HG03442 (cell line): ENCODE measurements at regions not wholly inside any gene's neighbourhood (a gene's known extent, or its start where the extent isn't known, plus 50 kb on each side); places are given as distances from the start of the nearest gene placed in this dataset.

Experiments used
- ATAC-seq: cut with Tn5 transposase; IDR thresholded peaks from one replicate; pipeline ENCODE4 v1.9.1; 2021; ENCODE audit warnings: mild to moderate bottlenecking, moderate library complexity; ENCODE audit not compliant: unreplicated experiment

DNA sequence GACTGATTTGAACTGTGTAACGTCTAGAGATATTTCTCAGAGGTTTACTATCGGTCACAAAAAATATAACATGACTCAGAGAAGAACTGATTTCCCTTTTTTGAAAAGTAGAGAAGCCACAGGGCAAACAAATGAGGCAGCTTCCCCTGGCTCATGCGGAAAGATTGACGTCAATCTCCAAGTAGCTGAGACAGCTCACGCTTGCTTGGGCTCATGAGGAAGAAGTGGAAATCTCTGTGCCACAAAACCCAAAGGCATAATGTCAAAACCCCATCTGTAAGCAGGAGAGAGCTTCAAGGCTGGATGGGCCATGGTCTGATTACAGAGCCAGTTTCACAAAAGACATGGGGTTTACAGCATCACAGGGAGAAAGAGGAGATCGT is 188.1 kb downstream of the ARL4C start:
- ATAC-seq, result peak; percentile 83

DNA sequence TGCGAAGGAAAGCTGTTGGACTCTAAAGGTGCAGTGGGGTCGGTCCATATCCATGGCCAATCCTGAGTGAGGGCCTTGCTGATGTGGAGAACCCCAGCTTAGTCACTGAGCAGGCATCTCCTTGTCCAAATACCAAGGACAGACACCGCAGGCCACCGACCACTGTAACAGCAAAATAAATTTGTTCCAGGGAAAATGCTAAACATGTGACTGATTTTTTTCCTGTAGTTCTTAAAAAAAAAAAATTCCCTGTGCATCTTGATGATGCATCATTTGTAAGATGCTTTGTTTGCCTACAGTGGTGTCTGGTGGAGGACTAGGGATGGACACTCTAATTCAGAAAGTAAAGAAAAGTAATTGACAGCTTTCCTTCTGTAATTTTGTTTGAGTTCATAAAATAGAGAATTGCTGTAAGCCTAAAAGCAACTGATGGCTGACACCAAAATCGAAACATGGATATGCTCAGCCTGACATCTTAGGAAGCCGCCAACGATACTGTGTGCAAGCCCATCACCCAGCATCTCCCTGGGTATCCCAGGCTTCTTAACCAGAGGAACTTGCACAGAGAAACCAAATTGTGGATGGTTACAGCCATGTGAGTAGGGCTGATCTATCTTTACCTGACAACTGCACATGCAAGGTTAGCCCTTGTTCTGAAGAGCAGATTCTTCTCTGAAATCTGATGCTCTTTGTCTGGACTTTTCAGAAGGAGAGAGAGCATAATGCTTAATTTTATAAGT is 188.6 kb downstream of the ARL4C start:
- ATAC-seq, result no peak

DNA sequence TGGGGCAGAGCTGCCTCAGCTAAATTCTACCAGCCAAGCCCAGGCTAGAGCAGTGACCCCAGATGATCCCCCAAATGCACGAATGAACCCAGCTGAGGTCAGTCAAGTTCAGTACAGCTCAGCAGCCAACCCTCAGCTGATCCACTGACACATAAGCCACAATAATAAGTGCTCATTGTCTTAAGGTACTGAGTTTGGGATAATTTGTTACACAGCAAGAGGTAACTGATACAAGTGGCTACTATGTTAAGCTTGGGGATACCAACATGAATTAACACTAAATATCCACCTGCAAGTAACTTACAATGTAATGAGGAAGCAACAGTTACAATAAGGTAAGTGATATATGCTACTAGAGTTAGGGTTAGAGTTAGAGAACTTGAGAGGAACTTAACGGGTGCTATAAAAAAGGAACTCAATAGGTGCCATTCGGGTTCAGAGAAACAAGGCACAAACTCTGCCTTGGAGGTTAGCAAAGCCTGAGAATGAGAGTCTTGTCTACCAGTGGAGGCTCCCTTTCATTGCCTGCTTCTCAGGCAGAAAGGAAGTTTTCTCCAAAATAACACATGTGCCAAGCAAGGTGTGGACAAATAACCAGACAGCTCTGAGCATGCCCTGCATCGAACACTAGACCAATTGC is 189.4 kb downstream of the ARL4C start:
- ATAC-seq, result no peak

DNA sequence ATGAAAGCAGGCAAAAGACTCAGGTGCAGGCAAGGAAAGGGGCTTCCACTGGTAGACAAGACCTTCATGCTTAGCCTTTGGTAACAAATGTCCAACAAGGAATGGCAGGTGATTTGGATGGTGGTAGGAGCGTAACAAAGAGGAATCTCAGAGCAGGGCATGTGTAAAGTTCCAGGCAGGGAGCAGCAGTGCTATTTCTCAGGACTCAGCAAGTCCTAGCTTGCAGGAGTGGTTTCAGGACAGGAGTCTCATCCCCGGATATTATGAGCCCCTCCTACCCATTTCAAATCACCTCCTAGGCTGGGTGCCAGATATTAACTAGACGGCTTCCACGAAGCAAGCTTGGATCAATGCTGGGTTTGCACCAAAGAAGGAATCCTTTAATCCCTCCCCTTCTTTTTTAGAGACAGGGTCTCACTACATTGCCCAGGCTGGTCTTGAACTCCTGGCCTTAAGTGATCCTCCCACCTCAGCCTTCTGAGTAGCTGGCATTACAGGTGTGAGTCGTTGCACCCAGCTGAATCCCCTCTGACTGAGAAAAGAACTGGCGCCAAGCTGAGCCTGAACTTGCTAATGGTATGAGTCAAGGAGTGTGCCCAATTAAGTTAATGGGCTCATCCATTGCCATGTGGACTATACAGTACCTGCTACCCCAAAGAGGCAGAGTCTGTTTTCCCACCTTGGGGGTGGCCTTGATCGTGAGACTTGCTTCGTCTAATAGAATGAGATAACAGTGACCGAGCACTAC is 190.3 kb downstream of the ARL4C start:
- ATAC-seq, result no peak

DNA sequence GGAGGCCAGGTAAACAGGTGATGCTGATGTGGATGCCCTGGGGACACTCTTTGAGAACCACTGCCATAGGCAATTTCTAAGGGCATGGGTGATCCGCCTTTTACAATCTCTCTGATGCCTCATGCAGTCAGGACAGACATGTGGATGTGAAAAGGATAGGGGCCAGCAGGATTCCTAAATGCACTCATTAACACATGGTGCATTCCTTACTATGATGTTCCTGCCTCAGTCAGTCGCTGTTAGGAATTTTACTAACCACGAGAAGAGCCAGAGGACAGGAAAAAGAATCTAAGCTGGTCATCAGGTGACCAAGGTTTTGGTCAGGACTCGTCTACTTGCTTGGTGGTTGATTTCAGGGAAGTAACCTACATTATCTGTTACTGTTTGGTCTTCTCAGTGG is 191.0 kb downstream of the ARL4C start:
- no peak for ATAC-seq

DNA sequence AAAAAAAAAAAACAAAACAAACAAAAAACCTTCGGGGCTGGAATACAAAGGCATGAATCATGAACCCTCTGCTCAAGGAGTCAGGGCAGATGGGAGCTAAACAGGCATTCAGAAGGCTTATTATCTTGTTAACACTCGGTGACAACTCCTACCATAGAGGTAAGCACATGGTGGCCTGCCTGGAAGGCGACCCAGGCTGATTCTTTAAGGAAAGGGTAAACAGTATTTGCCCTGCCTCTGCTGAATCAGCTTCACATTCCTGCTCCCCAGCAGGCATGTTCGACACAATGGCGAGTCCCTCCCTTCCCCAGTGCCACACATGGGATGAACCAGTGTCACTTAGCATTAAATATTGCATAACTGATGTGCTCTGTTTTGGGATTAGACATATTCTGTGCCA is 191.9 kb downstream of the ARL4C start:
- no peak for ATAC-seq

DNA sequence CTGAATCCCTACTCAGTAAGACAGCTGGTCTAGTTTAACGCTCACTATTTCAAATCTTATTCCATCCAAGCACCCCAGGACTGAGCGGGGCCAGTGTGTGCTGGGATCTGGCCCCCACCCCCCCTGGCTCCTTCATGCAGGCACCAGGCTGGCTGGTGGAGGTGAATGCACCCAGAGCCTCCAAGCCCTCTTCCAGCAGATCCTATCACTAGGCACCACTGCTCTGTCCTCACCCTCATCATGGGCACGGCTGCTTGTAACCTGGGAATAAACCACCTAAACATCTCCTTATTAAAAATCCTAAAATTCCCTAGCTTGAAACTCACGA is 194.3 kb downstream of the ARL4C start:
- no peak for ATAC-seq

DNA sequence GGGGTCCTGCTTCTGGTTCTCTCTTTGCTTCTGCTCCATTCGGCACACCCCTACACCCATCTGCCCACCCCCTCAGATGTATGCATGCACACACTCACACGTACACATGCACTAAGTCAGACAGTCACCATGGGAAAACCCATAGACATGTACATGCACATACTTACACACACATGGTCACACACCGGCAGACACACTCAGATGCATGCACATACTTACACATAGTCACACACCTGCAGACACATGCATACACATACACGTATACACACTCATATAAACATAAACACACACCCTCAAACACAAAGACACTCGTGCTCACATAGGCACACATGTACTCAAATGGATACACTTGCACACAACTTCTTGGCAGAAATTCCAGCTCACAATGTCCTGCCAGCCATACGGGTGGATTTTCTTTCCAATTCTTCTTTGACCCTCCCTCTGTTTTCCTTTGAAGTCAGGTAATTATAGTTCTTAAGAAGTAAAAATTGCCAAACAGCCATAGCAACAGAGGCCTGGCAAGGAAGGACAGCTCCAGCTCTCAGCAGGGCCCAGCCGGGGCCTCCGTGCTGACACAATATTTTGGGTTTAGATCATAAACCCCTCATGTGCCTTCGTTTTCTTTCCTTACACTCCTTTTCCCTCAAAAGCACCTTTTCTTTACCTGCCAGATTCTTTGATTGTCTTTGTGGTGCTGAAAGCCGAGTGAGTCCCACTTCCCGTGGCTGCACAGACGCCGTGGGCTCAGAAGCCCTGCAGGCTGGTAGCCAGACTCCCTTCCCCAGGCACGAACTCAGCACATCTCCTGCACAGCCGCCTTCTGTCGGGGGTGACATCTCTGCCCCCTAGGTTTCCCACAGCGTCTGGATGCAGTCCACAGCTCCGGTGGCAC is 195.7 kb downstream of the ARL4C start:
- no peak for ATAC-seq

DNA sequence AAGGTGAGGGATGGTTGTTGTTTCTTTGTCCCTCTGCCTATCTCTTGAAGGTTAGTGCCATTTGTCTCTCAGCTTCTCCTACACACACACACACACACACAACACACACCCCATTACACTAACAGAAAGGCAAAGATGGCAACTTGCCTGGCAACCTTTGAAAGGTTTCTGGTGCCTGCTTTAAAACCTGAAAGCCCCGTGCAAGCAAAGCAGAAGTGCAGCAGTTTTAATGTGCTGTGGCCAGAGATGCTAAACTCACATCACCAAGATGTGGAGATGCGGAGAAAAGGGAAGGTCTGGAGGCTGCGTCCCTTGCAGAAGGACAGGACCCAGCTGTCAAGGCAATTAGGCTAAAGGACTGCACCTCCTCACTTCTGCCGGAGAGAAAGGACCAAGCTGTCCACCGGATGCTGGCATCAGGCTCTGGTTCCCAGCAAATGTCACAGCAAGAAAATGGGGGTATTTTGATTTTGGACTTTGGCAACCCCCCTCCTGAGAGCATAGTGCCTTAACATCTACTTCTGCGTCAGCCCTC is 196.4 kb downstream of the ARL4C start:
- ATAC-seq, result no peak

DNA sequence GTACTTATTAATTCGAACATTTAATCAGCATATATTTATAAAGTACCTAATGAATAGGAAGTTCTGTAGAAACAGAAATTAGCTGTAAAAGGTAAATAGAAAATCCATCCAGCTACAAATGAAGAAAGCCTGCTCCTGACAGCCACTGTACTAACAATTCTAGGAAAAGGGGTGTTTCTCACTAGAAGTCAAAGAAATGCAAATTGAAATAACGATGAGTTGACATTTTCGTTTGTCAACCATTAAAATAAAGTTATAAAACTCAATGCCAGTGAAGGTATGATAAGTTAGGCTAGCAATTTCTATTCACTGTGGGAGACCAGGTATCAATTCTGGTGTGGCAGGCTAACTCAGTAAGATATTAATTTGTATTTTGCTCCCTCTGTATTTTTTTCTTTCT is 198.0 kb downstream of the ARL4C start:
- ATAC-seq, result no peak

DNA sequence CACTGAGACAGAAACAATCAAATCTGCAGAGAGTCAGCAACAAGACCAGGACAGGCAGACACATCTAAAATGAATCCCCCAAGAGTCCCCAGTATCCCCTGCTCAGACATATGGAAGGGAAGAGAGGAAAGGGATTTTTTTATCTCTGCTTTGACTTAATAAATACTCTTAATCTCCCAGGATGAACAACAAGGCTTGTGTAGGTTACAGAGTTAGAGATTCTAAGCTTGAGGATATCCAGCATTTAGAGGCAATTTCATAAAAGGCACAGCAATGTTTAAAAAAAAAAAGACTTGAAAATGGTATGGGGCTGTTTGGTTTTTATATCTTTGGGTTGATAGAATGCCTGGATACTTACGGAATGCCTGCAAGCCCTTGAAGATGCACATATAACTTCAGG is 199.9 kb downstream of the ARL4C start:
- ATAC-seq, result no peak

DNA sequence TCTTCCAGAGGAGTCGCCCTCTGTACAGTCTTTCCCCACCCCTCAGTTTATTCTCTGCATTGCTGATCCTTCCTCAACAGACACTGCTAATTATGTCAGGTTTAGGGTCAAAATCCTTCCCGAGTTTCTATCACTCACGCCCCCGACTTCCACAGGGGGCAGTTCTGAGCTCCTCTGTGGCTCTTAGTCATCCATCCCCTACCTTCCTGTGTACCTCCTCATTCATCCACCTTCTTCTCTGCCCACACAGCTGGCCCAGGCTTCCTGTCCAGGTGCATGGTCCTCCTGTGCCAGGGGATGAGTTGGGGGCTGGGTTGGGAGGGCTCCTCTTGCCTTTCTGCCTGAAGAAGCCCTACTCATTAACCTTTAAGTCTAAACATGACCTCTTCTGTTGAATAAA is 202.9 kb downstream of the ARL4C start:
- no peak for ATAC-seq

DNA sequence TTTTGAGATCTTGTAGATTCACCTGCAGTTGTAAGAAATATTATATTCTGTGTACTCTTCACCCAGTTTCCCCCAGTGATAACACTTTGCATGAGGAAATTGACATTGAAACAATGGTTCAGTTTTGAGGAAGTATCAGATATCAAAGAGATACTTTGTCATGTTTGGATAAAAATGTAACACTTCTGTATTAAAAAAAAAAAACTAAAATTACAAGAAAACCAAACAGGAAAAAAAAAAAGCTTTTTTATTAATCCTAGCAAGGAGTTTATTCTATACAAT is 204.0 kb downstream of the ARL4C start:
- no peak for ATAC-seq

DNA sequence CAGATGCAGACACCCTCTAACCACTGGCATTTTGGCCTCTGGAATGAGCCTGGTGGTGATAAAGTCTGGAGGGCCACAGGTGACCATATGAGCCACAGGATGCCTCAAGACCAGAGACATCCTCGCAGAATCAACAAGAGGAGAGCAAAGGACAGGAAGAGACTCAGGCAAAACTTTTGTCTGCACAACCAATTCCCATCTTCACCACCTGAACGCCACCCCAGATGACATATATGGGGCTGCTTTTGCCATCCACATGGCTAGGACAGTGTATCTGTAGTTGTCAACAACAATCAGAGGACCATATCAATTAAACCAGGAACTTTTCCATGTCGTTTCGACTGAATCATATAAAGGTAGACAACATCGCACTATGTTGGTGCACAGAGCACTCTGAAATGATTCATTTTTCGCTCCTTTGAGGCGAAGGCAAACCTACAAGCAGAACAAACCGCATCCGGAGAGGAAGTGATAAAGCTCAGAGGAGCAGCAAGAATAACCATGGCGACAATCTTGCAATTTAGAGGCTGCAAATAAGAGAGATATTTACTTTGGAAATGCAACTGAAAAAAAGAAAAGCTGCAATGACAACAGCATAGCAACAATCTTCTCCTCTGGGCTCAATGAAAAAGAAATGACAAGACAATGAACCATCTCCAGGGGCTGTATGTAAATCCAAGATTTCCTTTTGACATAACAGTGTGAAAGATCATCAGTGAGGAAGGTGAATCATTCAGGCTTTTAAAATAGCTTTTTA is 204.5 kb downstream of the ARL4C start:
- ATAC-seq, result peak; percentile 46

DNA sequence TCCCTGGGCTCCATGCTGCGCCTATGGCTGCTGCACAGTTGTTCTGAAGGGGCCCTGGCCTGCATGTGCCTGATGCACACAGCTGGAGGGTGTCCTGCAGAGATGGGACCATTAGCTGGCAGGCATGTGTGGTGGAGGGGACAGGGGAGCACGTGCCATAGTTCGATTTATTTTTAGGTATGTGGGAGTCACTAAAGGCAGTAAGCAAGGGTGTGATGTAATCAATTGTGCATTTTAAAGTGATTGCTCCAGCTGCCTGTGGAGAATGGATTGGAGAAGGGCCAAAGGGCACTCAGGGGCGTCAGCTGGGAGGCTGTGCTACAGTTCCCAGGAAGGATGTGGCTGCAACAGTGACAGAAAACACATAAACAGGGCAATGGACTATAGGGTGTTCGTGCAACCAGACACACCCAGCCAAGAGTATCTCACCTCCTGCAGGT is 205.1 kb downstream of the ARL4C start:
- ATAC-seq, result no peak

DNA sequence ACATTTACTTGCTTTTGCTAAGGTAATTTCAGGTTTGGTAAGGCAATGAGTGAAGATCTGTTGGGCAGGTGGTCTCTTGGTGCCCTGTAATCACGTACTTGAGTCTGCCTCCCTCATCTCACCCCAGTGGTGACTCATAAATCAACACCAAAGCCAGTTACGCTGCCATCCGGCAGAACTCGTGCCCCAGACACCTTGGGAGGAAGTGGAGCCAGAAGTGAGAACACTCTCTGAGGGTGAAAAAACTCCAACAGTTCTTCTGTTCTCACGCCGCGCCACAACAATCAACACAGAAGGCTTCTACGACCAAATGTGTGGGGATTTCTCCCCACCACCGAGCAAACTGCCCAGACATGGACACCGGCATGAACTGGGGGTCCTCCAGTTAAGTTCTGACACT is 206.2 kb downstream of the ARL4C start:
- ATAC-seq, result peak; percentile 58

DNA sequence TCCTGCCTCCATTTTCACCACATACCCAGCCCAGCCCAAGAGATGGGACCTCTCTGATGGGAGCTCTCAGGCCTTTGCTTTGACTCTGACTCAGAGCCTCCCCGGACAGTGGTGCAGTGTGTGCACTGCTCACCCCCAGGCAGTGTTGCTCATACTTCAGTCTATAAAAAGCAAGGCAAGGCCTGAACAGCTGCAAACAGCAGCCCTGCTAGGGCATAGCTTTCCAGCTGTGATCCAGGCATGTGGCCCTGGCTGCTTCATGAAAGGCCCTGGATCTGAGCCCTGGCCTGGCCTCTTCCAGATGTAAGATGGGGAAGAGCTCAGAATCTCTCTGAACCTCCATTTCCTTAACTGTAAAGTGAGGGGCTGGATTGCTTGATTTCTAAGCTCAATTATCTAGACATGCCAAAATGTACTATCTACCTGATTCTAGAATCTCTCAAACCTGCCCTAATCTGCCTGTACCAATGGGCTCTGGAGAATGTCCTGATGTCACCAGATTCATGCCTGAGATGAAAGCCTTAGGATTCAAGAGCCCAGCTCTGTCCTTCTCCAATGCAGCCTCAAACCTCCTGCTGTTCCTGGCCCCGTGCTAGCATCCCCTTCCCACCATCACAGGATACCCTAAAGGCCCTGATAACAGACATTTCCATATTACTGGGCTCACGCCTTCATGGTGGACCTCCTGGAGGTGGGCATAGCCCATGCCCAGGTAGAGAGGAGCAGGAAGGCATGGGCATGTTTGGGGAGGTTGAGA is 206.9 kb downstream of the ARL4C start:
- ATAC-seq, result no peak

DNA sequence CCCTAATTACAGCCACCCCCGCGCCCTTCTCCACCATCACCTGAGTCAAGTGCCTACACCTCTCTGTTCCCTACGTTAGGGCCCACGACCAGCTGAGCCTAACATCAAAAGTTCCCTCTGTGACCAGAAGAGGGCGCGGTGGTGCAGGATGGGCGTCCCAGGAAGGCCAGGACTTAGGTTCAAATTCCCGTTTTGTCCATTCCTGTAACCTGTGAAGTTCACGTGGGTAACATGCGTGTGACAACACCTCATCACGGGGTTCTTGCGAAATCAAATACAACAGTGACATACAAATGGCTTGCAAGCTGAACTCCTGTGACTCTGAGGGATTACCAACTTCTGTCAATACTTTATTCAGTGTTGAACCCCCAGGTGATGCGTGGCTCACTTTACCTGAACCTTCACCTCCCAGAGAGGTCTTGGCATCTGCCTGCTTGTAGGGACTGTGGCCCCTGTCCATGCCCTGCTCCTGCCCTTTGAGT is 207.9 kb downstream of the ARL4C start:
- no peak for ATAC-seq

DNA sequence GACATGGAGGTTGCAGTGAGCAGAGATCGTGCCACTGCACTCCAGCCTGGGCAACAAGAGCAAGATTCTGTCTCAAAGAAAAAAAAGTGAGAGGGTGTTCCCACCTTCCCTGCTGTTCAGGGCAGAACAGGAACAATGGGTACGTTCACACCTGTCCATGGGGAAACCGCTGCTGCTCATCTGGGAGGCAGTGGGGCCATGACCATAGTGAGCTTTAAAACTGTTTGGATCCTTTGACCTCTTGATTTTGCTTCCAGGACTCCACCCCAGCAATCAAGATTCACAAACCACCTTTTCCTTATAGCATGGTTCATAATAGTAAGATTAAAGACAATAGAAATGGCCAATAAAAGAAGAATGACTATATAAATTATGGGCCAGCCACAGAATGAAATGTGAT is 209.2 kb downstream of the ARL4C start:
- no peak for ATAC-seq

DNA sequence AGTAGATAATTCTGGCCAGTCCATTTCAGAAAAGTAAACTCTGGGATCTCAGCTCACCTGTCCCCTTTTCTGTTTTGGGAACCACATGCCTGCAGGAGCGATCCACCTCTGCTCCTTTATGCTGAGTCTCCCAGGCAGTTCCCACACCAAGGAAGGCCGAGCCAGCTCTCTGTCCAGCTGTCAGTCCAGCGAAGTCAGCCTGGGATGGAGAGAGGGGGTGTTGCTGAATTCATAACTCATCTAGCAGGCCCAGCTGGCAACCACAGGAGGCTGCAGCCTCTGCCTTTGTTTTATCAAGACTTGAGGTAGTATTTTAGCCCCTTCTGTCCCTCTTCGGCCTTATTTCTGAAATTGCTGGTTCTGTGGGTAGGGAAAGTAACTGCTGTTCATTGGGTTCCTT is 209.9 kb downstream of the ARL4C start:
- no peak for ATAC-seq
